ENCODE measurements at regions not wholly inside any gene's neighbourhood (a gene's known extent, or its start where the extent isn't known, plus 50 kb on each side); places are given as distances from the start of the nearest gene placed in this dataset.

DNA sequence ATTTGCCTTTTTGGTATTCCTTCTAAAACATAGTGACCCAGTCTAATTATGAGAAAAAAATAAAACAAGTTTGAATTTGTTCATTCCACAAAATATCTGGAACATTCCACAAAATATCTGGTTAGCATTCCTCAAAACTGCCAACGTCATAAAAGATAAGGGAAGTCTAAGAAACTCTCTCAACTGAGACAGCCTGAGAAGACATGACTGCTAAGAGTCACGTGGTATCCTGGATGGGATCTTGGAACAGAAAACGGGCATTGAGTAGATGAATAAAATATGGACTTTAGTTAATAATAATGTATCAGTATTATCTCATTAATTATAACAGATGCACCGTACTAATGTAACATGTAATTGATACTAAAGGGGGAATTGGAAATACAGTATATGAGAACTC, 280.9 kb downstream of the ARAP2 start:
- TF ChIP-seq ISL1 (CRISPR knock-in tag; IDR thresholded peaks at IDR 0.05) (no peak), TOX (CRISPR knock-in tag; IDR thresholded peaks at IDR 0.05; ENCODE audit: borderline replicate concordance) (no peak), SNAI2 (CRISPR knock-in tag; IDR thresholded peaks at IDR 0.05) (no peak), ZFP30 (CRISPR knock-in tag; IDR thresholded peaks at IDR 0.05) (no peak)
- ATAC-seq, result no peak

GRCh38 chr4:35963974-35964515, 280.3 kb downstream of the ARAP2 start:
- ATAC-seq, result no peak
- TF ChIP-seq CSRNP3 (CRISPR knock-in tag; IDR thresholded peaks at IDR 0.05) (no peak), ZNF8 (CRISPR knock-in tag; IDR thresholded peaks at IDR 0.05) (no peak), SNAI2 (CRISPR knock-in tag; IDR thresholded peaks at IDR 0.05) (no peak), BACH2 (CRISPR knock-in tag; IDR thresholded peaks at IDR 0.05; ENCODE audit: borderline replicate concordance) (no peak), ZFP3 (CRISPR knock-in tag; IDR thresholded peaks at IDR 0.05) (no peak), TSHZ2 (CRISPR knock-in tag; IDR thresholded peaks at IDR 0.05) (no peak), ESRRG (CRISPR knock-in tag; IDR thresholded peaks at IDR 0.05) (no peak), ISL1 (CRISPR knock-in tag; IDR thresholded peaks at IDR 0.05) (no peak), TCF4 (CRISPR knock-in tag; IDR thresholded peaks at IDR 0.05; ENCODE audit: borderline replicate concordance) (no peak), PPARA (CRISPR knock-in tag; IDR thresholded peaks at IDR 0.05; ENCODE audit: borderline replicate concordance) (no peak), TOX (CRISPR knock-in tag; IDR thresholded peaks at IDR 0.05; ENCODE audit: borderline replicate concordance) (no peak), GLIS3 (CRISPR knock-in tag; IDR thresholded peaks at IDR 0.05) (no peak), ZNF565 (CRISPR knock-in tag; conservative IDR thresholded peaks at IDR 0.05; ENCODE audit: low read depth) (no peak), POU6F1 (CRISPR knock-in tag; IDR thresholded peaks at IDR 0.05; ENCODE audit: borderline replicate concordance, low read depth) (no peak), RARB (CRISPR knock-in tag; IDR thresholded peaks at IDR 0.05) (no peak), OSR1 (CRISPR knock-in tag; IDR thresholded peaks at IDR 0.05) (no peak), ARNTL (CRISPR knock-in tag; IDR thresholded peaks at IDR 0.05; ENCODE audit: borderline replicate concordance, low read depth) (no peak), ZC3H10 (CRISPR knock-in tag; IDR thresholded peaks at IDR 0.05) (no peak), ZFP30 (CRISPR knock-in tag; IDR thresholded peaks at IDR 0.05) (no peak)
- TF ChIP-seq, protein P1, sequence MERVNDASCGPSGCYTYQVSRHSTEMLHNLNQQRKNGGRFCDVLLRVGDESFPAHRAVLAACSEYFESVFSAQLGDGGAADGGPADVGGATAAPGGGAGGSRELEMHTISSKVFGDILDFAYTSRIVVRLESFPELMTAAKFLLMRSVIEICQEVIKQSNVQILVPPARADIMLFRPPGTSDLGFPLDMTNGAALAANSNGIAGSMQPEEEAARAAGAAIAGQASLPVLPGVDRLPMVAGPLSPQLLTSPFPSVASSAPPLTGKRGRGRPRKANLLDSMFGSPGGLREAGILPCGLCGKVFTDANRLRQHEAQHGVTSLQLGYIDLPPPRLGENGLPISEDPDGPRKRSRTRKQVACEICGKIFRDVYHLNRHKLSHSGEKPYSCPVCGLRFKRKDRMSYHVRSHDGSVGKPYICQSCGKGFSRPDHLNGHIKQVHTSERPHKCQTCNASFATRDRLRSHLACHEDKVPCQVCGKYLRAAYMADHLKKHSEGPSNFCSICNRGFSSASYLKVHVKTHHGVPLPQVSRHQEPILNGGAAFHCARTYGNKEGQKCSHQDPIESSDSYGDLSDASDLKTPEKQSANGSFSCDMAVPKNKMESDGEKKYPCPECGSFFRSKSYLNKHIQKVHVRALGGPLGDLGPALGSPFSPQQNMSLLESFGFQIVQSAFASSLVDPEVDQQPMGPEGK (CRISPR knock-in tag; IDR thresholded peaks at IDR 0.05; ENCODE audit: borderline replicate concordance), result no peak

- ATAC-seq, result no peak
- TF ChIP-seq ZFP30 (CRISPR knock-in tag; IDR thresholded peaks at IDR 0.05) (no peak), OSR1 (CRISPR knock-in tag; IDR thresholded peaks at IDR 0.05) (no peak), TCF4 (CRISPR knock-in tag; IDR thresholded peaks at IDR 0.05; ENCODE audit: borderline replicate concordance) (no peak), ARNTL (CRISPR knock-in tag; IDR thresholded peaks at IDR 0.05; ENCODE audit: borderline replicate concordance, low read depth) (no peak), BACH2 (CRISPR knock-in tag; IDR thresholded peaks at IDR 0.05; ENCODE audit: borderline replicate concordance) (no peak), ZNF565 (CRISPR knock-in tag; conservative IDR thresholded peaks at IDR 0.05; ENCODE audit: low read depth) (no peak), GLIS3 (CRISPR knock-in tag; IDR thresholded peaks at IDR 0.05) (no peak), CSRNP3 (CRISPR knock-in tag; IDR thresholded peaks at IDR 0.05) (no peak), TOX (CRISPR knock-in tag; IDR thresholded peaks at IDR 0.05; ENCODE audit: borderline replicate concordance) (no peak), ZFP3 (CRISPR knock-in tag; IDR thresholded peaks at IDR 0.05) (no peak)
- TF ChIP-seq, protein P2, sequence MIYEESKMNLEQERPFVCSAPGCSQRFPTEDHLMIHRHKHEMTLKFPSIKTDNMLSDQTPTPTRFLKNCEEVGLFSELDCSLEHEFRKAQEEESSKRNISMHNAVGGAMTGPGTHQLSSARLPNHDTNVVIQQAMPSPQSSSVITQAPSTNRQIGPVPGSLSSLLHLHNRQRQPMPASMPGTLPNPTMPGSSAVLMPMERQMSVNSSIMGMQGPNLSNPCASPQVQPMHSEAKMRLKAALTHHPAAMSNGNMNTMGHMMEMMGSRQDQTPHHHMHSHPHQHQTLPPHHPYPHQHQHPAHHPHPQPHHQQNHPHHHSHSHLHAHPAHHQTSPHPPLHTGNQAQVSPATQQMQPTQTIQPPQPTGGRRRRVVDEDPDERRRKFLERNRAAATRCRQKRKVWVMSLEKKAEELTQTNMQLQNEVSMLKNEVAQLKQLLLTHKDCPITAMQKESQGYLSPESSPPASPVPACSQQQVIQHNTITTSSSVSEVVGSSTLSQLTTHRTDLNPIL (CRISPR knock-in tag; IDR thresholded peaks at IDR 0.05; ENCODE audit: low read depth), result no peak
These were observed 279.0 kb downstream of the ARAP2 start for GRCh38 chr4:35965300-35965699.

All from SK-N-SH treated with all-trans-retinoic acid at 6 μM for 48 hours (cell line).